GM21576 (cell line): ENCODE measurements at regions not wholly inside any gene's neighbourhood (a gene's known extent, or its start where the extent isn't known, plus 50 kb on each side); places are given as distances from the start of the nearest gene placed in this dataset.

Source experiments
- ATAC-seq: cut with Tn5 transposase; IDR thresholded peaks from one replicate; pipeline ENCODE4 v1.9.1; 2021; ENCODE audit warnings: mild to moderate bottlenecking, moderate library complexity; ENCODE audit not compliant: unreplicated experiment

DNA sequence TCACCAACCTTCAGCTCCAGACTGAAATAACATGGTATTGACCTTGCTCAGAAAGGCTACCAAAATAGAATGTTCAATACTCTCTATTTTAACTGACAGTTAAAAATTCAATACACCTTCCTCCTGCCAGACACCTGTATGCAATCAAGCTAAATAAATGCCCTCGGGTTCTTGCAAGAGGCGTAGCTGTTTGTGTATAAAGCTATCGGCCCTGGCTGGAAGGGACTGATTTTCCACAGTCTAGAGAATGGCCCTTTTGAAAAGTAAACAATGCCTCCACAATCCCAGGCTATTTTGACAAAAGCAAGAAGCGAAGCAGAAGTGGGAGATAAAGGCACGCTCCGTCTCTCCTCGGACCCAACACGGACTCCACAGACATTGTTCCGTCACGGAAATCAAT lies 791.2 kb downstream of the BRD1 start:
- ATAC-seq: no peak

DNA sequence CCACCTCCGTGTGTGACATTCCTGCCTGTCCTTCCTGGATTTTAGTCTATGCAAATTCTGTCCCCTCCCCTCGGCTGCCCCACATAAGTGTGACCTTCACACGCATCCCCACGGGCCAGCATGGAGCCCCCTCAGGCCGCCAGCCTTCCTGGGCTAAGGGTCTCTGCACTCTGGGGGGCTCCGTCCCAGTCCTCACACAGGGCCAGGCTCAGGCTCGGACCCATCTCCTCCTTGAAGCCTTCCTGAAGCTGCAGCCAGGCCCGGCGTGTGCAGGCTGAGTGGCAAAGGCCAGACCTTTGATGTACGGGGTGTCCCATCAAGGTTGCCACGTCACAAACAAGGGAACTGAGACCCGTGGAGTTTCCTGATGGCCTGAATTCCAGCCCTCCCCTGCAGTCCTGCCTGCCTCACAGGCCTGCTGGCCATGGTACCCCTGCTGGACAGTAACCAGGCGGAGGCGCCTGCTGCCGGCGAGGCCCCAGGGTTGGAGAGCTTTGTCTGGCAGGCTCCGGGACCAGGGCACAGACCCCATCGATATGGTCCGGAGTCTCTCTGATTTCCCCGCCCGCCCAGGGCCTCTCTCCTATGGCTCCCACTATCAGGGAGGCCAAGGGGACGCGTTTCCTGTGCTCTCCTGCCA lies 791.7 kb downstream of the BRD1 start:
- no peak for ATAC-seq

DNA sequence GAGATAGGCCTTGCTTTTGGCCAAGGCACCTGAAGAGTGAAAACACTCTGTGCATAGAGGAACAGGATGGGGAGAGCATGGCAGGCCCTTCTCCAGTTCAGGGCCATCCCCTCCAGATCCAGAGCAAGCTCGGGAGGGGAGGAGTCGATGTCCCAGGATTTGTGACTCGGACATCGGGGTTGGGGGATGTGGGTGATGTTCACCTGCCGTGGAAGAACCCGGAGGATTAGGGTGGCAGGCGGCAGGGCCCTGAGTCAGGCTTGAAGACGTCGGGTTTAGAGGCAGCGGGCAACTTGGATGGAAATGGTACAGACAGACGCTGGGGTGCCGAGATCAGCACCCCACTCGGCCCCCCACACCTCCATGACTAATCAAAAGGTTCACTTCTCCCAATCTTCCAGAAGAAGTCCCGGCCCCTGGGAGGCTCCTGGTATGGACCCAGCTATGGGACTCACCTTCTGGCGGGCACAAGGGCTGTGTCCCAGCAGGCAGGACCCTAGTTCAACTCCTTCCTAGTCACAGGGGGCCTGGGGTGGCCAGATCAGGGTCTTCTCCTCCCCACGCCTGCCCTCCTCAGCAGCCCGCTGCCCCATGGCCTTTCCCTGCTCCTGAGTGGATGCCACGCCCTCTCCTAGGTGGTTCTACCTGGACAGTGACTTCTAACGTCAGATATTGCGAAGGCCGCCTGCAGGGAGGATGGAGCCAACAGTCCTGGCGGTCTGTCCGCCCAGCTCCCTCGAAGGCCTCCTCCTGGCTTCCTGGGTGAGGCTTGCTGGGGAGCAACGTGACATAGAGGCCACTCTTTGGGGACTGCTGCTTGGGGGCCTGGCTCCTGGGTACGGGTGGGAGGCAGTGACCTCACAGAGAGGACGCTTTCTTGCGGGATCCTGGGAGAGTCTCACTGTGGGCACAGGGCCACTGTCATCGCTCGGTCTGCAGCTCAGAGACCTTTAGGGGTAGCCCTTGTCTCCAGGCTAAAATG lies 792.5 kb downstream of the BRD1 start:
- no peak for ATAC-seq

DNA sequence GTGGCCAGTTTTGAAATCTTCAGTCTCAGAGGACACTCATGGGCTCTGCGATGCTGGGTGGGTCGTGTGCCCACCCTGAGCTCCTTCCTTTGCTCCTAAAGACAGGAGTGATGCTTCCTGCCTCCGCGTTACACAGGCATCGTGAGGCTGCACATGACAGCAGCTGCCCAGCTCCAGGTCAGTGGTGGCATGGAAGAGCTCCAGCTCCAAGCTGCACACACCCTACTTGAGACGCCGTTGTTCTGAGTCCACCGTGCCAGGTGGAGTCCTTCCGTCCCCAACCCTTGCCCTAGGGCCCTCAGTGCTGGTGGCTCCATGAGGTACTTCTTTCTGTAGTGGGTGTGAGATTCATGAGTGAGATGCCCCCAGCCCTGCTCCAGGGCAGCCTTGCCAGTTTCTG lies 794.1 kb downstream of the BRD1 start:
- no peak for ATAC-seq

DNA sequence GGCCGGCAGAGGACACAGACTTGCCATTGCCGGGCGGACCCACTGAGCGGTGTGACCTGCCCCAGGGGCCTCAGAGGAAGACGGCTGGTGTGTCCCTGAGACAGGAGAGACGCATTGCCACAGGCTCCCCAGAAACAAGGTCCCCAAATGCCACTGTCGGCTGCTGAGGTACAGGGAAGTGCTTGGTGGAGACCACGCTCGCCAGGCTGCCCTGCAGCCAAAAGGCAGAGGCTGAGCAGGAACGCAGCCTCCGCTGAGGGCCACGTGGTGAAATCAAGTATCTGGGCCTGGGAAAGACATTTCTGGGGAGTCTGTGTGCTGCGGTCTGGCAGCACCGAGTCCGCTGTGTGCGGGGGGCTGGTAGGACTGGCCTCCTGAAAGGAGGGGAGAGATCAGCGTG lies 794.9 kb downstream of the BRD1 start:
- ATAC-seq: no peak

DNA sequence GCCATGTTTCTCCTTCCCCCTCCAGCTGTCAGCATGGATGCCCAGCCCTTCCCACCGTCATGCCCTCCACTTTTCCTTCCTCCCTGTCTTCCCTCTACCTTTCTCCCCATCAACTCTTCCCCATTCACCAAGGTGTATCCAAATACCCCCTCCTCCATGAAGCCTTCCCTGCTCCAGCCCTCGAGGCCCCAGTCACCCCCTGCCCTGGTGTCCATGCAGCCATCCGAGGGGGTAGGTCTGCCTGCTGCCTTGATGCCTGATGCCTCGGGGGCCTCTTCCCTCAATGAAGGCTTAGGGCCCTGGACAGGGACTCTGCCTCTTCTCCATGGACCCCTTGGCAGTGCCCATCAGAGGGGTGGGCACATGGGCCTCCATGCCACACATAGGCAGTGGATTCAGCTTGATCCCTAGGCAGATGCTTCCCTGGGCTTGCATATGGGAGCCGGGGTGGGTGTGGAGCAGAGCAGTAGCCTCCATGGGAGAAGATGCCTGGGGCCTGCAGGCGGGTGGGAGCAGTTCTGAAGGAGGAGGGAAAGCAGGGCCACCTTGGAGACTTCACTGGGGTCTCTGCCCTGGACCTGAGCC lies 795.8 kb downstream of the BRD1 start:
- ATAC-seq: no peak

DNA sequence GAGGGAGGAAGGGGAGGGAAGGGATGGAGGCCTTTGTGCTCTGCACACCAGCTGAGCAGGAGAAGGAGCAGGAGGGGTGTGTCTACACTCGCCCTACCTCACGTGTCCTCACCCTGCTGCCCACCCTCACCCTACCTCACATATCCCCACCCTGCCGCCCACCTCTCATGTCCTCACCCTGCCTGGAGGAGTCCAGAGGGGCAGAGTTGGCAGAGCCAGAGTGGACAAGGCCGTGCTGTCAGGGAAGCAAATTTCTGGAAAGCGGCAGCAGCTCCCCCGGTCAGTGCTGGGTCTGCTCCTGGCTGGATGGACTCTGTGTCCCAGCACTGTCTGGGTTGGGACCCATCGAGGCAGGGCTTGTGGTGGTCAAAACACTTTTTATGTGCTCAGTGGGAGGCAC lies 799.6 kb downstream of the BRD1 start:
- no peak for ATAC-seq

DNA sequence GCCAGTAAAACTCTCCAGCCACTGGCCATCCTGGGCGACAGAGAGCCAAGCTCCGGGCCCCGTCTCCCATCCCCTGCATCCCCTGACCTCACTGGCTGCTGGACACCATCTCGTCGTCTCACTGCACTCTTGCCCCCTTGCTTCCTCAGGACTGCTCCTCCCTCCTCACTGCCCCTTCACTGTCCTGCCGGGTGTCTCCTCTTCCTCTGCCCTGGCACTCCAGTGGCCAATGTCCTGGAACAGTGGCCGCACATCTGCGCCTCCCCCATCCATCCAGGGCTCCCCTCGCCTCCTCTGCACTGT lies 800.4 kb downstream of the BRD1 start:
- no peak for ATAC-seq

DNA sequence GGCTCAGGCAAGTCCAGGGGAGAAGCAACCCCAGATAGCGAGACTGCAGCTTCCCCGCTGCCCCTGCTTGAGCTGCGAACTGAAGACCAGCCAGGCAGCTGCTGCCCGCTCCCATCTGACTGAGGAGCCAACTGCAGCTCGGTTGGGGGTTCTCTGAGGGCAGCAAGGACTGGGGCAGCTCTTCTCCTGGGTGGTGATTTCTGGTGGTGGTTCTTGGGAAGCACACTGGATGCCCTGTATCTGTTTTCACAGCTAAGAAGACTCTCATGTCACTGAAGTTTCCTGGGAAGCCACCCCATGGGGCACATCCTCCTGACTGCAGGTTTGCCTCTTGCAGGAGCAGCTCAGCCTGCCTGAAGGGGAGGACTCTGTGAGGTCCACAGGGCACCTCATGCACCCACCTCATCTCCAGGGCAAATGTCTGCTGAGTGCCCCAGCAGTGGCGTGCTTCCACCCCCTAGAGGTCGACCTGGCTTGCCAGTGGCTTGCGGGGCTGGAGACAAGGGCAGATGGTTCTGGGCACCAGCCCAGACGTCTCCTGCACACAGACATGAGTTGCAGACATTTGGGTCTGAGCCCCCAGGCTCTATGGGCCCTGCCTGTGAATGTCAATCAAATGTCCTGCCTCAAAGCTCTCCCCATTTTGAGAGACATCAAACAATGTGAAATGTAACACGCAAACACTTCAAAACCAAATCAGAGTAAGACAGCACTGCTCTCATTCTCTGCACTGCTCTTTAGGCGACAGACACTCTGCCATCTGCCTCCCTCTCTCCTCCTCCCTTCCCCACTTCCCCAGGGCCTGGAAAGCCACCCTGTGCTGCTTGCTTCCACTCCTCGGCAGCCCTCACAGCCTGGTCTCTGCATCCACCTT lies 800.9 kb downstream of the BRD1 start:
- ATAC-seq: no peak

DNA sequence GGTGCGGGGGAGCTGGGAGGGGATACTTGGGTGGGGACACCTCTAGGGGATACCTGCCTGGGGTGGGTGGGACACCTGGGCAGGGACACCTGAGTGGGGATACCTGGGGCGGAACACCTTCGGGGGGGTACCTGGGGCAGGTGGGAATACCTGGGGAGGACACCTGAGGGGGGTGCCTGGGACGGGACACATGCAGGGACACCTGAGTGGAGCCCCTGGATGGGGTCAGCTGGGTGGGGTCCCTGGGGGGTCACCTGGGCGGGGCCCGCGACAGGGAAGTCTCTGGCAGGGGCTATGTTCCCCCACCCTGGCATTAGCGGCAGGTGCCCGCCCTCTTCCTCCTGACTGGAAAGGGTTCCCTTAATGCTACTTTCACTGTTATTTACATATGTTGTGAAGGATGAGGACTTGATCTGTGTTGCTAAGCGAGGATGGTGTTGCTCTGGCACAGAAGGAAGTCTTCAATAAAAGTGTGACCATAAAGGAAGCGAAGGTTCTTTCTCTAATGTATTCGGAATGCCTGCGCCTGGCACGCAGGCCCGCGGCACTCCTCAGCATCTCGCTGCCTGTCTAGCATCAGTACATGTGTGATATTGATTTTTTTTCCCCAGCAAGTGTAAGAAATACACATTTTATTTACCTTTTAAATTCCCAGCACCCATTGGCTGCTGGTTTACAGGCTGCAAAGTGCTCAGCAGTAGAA lies 801.7 kb downstream of the BRD1 start:
- no peak for ATAC-seq

DNA sequence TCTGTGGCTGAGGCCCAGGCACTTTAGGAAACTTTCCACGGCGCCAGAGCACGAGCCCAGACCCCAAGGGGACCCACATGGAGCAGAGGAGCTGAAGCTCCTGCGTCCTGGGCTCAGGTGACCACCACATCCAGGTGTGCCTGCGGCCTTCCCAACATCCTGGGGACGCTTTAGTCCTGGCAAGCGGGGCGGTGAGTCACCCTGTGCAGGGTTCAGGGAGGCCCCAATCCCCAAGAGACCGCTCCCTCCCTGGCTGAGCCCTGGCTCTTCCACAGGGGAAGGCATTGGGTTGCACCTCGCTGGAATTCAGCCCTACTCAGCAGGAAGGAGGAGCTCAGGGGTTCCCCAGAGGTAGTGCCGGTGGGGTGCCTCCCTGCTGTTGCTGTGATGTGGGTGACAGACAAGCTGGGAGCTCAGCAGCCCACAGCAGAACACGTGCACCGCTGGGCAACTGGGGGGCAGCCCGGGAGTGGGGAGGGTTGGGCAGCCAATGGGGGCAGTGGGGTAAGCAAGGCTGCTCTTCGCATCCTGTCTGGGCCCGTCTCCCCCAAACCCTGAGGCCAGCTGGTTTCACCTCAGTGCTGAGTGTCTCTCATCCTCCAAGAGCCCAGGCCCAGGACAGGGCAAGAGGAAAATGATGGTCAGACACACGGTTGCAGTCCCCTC lies 802.8 kb downstream of the BRD1 start:
- no peak for ATAC-seq

DNA sequence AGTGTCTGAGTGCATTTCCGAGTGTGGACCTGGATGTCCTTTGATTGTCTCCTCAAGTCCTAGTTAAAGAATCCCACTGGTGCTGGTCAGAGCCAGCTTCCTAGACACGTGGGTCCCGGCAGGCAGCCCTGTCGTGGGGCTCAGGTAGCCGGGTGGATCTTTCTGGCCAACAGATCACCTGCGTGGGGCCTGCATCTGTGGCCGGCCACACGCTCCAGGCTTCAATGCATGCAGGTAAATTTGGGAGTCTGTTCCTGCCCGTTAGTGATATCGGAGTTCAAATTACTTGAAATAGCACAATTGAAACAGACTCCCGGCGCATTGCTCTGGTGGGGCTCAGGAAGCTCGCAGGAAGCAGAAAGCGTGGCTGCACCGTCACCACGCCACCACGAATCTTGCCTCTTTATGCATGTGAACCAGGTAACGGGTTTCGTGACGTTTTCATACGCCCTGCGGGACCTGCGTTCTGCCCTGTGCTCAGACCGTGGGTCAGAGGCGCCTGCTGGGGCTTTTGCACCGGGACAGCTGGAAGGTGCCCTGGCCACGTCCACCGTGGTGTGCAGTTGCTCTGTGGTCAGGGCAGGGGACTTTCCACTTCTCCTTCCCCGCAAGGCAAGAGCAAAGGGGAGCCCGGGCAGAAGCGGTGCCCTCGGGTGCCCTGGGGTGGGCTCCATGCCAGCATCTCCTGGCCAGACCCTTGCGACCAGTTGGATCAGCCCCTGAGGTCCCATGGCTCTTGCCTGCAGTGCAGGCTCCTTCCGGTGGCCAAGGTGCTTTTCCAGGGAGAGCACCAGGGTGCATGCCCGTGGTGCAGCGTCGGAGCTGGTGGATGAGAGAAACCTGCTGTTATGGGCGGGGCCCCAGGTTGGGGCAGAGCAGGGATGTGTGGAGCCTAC lies 803.5 kb downstream of the BRD1 start:
- no peak for ATAC-seq

DNA sequence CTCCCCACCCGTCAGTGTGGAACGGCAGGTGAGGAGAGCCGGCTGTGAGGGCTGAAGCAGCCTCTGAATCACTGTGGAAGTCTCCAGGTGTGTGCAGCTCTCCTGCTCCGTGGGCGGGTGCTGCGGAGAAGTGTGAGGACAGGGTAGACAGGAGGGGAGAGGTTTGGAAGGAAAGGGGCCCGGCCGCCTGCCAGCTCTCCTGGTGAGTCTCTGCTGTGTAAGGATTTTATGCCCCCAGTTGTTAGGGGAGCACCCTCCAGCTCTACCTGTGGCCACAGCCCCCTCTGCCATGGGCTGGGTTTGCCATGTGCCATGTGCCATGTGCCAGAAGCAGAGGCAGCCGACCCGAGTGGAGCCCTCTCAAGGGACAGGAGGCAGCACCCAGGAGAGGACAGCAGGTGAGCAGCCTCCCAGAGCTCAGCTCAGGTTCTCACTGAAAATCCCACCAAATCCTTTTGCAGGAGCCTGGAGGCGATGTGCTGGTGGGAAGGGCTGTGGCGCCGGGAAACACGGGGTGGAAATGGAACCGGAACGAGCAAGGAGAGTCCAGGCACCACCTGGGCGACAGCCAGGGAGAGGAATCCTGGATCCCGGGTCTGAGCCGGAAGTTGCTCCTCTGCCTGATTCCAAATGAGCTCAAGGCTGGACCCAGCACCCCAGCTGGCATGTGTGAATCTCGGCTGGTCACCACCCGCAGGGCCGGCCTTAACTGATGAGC lies 804.4 kb downstream of the BRD1 start:
- ATAC-seq: no peak

DNA sequence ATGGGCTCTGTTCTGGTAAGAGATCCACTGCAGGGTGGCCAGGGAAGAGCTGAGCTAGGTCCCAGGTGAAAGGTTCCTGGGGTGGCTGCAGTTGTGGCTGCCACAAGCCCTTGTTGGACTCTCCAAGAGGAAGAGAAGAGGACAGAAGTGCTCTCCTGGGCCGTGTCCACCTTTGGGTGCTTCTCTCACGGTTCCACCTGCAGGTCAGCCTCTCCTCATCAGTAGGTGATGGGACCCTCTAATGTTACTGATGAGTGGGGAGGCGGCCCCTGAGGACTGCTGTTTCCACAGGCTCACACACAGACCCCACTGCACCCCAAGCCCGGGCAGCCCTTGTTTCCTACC lies 804.9 kb downstream of the BRD1 start:
- ATAC-seq: no peak

DNA sequence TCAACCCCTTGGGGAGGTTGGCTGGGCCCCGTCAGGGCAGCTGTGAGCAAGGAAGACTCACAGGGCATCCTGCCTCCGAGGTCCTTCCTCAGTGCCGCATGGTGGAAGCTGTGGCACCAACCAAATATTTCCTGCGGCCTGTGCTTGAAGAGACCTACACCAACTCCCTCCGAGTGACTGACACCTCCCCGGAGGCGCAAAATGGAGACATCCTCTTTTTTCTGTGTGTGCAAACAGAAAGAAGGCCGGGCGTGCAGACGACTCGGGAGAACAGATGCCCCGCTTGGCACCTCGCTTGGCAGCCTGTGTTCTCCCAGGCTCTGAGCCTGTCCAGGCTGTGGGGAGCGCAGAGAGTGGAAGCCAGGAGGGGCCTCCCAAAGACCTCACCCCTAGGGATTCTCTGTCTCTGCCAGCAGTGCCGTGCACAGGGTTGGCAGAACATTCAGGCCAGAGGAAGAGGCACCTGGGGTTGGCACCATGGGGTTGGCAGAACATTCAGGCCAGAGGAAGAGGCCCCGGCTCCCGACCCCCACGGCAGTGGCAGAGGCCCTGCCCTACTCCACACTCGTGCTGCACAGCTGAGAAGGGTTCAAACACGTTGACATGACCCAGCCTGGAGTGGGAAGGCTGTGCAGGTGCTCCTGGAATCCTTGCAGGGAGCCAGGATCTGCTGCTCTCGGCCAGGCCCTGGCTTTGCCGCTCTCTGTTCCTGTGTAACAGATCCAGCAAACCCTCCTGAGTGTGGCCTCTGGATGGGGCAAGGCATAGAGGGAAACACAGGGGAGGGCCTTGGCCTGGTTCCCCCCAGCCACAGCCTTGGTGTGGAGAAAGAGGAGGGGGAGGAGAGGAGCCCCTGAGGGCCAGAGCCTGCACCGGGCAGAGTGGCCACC lies 805.5 kb downstream of the BRD1 start:
- ATAC-seq: no peak

DNA sequence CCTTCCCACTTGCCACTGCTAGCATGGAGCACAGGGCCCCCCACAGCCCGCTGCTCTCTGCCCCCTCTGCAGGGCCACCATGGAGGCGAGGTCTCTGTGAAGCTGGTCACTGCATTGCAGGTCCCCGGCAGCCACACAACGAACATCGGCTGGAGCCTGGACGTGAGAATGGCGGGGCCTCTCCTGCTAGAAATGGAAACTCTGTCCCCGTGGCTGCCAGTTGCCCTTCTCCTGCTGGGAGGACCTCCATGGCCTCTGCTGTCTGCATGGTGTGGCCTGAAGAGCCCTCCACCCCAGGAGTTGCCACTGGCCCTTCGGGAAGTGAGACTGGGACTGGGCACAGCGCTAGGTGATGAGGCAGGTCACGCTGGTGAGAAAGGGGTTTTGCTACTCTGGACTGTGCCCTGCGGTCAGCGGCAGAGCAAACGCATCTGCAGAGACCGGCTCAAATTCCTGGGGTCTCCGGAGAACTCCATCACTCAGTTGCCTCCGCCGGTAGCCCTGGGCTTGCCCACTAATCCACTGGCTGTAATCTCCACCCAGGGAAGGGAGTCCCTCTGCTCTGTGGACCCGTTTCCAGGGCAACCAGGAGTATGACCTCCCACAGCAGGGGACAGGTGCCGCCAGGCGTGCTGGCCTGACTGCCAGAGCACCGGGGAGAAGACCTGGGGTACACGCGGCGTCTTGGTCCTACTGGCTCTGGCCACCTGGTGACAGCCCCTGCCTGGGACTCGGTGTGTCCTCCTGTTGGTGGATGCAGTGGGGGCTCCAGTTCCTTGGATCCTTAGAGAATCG lies 806.3 kb downstream of the BRD1 start:
- ATAC-seq: no peak
